ENCODE measurements at regions not wholly inside any gene's neighbourhood (a gene's known extent, or its start where the extent isn't known, plus 50 kb on each side); places are given as distances from the start of the nearest gene placed in this dataset.

- DNase-seq, result no peak
- Mint-ChIP-seq H3K36me3 (no peaks in the 10 kb centered on the region), H3K9me3 (peaks cover 0 to 3% (median 2%) of the 10 kb centered on the region in 7 donors), H3K27me3 (ENCODE audit: low read depth in 3 of 3) (no peaks in the 10 kb centered on the region), H3K4me1 (no peaks in the 10 kb centered on the region), H3K27ac (no peak overlapping the region), H3K4me3 (no peak overlapping the region)
- Histone ChIP-seq H3K4me1 (ENCODE audit: control insufficient read depth in 1 of 2, insufficient read depth in 2 of 2, low read length in 2 of 2) (no peaks in the 10 kb centered on the region), H3K27ac (ENCODE audit: low read depth in 1 of 2, low read length in 2 of 2) (no peak overlapping the region), H3K4me2 (replicated peaks; ENCODE audit: extremely low read depth, low read length, poor library complexity, severe bottlenecking) (no peak overlapping the region), H3K27me3 (ENCODE audit: control insufficient read depth in 2 of 2, insufficient read depth in 2 of 2, low read length in 2 of 2) (no peaks in the 10 kb centered on the region), H2AFZ (ENCODE audit: insufficient read depth, low read depth, low read length, poor library complexity, severe bottlenecking) (no peak overlapping the region), H3K9me3 (replicated peaks in 1 of 2; ENCODE audit: control insufficient read depth in 1 of 2, insufficient read depth in 1 of 2, low read length in 2 of 2) (no peaks in the 10 kb centered on the region), H4K20me1 (ENCODE audit: insufficient read depth, low read length) (no peaks in the 10 kb centered on the region), H3K79me2 (ENCODE audit: insufficient read depth, low read length) (no peaks in the 10 kb centered on the region), H3K9ac (ENCODE audit: insufficient read depth, low read length, poor library complexity, severe bottlenecking) (no peak overlapping the region), H3K4me3 (replicated peaks in 1 of 3; ENCODE audit: low read depth in 2 of 3, low read length in 3 of 3) (no peak overlapping the region), H3K36me3 (replicated peaks in 1 of 2; ENCODE audit: control insufficient read depth in 1 of 2, insufficient read depth in 2 of 2, low read length in 2 of 2) (no peaks in the 10 kb centered on the region)
- intact Hi-C loops (cut with micrococcal nuclease), result no loop called here
- TF ChIP-seq CTCF (IDR thresholded peaks at IDR 0.05), result no peak
- WGBS (ENCODE audit: insufficient coverage), result no CpG with 5 or more reads among the region's 1 CpG
Measured at GRCh38 chr2:167388901-167389300, 500.6 kb downstream of the XIRP2 start.

- Histone ChIP-seq H4K20me1 (ENCODE audit: insufficient read depth, low read length) (no peaks in the 10 kb centered on the region), H2AFZ (ENCODE audit: insufficient read depth, low read depth, low read length, poor library complexity, severe bottlenecking) (no peak overlapping the region), H3K27me3 (ENCODE audit: control insufficient read depth in 2 of 2, insufficient read depth in 2 of 2, low read length in 2 of 2) (no peaks in the 10 kb centered on the region), H3K4me2 (replicated peaks; ENCODE audit: extremely low read depth, low read length, poor library complexity, severe bottlenecking) (no peak overlapping the region), H3K27ac (ENCODE audit: low read depth in 1 of 2, low read length in 2 of 2) (no peak overlapping the region), H3K36me3 (replicated peaks in 1 of 2; ENCODE audit: control insufficient read depth in 1 of 2, insufficient read depth in 2 of 2, low read length in 2 of 2) (no peaks in the 10 kb centered on the region), H3K4me3 (replicated peaks in 1 of 3; ENCODE audit: low read depth in 2 of 3, low read length in 3 of 3) (no peak overlapping the region), H3K4me1 (ENCODE audit: control insufficient read depth in 1 of 2, insufficient read depth in 2 of 2, low read length in 2 of 2) (no peaks in the 10 kb centered on the region), H3K9ac (ENCODE audit: insufficient read depth, low read length, poor library complexity, severe bottlenecking) (no peak overlapping the region), H3K79me2 (ENCODE audit: insufficient read depth, low read length) (no peaks in the 10 kb centered on the region), H3K9me3 (replicated peaks in 1 of 2; ENCODE audit: control insufficient read depth in 1 of 2, insufficient read depth in 1 of 2, low read length in 2 of 2) (no peaks in the 10 kb centered on the region)
- Mint-ChIP-seq H3K4me1 (no peaks in the 10 kb centered on the region), H3K27me3 (ENCODE audit: low read depth in 3 of 3) (no peaks in the 10 kb centered on the region), H3K4me3 (no peak overlapping the region), H3K36me3 (no peaks in the 10 kb centered on the region), H3K9me3 (peaks cover 0 to 3% (median 2%) of the 10 kb centered on the region in 7 donors), H3K27ac (no peak overlapping the region)
- DNase-seq, result no peak
- WGBS (ENCODE audit: insufficient coverage), result no CpG with 5 or more reads among the region's 2 CpGs
- TF ChIP-seq CTCF (IDR thresholded peaks at IDR 0.05), result no peak
- intact Hi-C loops (cut with micrococcal nuclease), result no loop called here
Measured at GRCh38 chr2:167388497-167388896, 500.2 kb downstream of the XIRP2 start.

All from CD14-positive monocyte (primary cell).